ENCODE measurements at regions not wholly inside any gene's neighbourhood (a gene's known extent, or its start where the extent isn't known, plus 50 kb on each side); places are given as distances from the start of the nearest gene placed in this dataset.

DNA sequence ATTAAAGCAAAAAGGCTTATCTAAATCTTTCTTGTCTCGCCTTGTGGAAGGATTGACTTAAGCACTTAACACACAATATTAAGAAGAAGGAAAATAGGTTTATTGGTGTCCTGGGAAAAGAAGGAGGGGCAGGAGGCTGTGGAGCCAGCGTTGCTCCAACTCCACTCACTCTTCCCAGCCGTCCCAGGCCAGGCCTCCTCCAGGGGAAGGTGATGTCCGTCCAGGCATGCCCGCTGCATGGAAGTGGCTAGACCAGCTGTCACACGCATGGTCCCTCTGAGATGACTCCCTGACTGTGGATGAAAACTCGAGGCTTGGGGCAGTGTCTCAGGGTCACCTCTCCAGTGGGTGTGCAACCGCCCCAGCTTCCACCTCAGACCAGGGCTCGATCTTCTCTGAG is 281.1 kb downstream of the GALR1 start:
- Histone ChIP-seq H3K4me2 (ENCODE audit: low read depth, low read length) (no peak overlapping the region), H3K9ac (ENCODE audit: insufficient read depth, low read depth, low read length) (no peak overlapping the region), H3K27me3 (ENCODE audit: control insufficient read depth in 1 of 2, insufficient read depth in 2 of 2, low read length in 2 of 2) (no peaks in the 10 kb centered on the region), H4K20me1 (ENCODE audit: insufficient read depth, low read length) (no peaks in the 10 kb centered on the region), H3K27ac (ENCODE audit: extremely low read length, insufficient read depth, low read length) (no peak overlapping the region), H3K36me3 (replicated peaks in 1 of 2; ENCODE audit: control insufficient read depth in 1 of 2, insufficient read depth in 2 of 2, low read length in 2 of 2) (no peaks in the 10 kb centered on the region), H3K79me2 (ENCODE audit: insufficient read depth, low read length) (no peaks in the 10 kb centered on the region), H3K4me1 (ENCODE audit: insufficient read depth, low read length) (no peaks in the 10 kb centered on the region), H3K4me3 (replicated peaks in 1 of 3; ENCODE audit: insufficient read depth in 1 of 3, low read depth in 2 of 3, low read length in 3 of 3) (no peak overlapping the region), H3K9me3 (ENCODE audit: low read length) (no peaks in the 10 kb centered on the region), H2AFZ (ENCODE audit: low read length) (no peak overlapping the region)
- WGBS (ENCODE audit: low lambda C conversion rate) = 8% methylated on average over 8 of the region's 9 CpGs
- BruUV-seq (replicated peaks) = no TSS peak
- POLR2A ChIA-PET = no interaction called here
- TF ChIP-seq YEATS4 (CRISPR knock-in tag; IDR thresholded peaks at IDR 0.05; ENCODE audit: borderline replicate concordance) = no peak
- no peak for TF ChIP-seq ZNF235 (CRISPR knock-in tag; IDR thresholded peaks at IDR 0.05; ENCODE audit: borderline replicate concordance)
- TF ChIP-seq ZNF414 (CRISPR knock-in tag; IDR thresholded peaks at IDR 0.05) = no peak
- TF ChIP-seq ZNF274 (CRISPR knock-in tag; IDR thresholded peaks at IDR 0.05) = no peak
- TF ChIP-seq ZNF205 (CRISPR knock-in tag; IDR thresholded peaks at IDR 0.05) = no peak
- no peak for TF ChIP-seq TBX2 (CRISPR knock-in tag; IDR thresholded peaks at IDR 0.05; ENCODE audit: borderline replicate concordance)
- TF ChIP-seq ZNF136 (CRISPR knock-in tag; IDR thresholded peaks at IDR 0.05; ENCODE audit: low read depth) = no peak
- no peak for TF ChIP-seq ATF1 (CRISPR knock-in tag; IDR thresholded peaks at IDR 0.05)
- no peak for TF ChIP-seq ZNF317 (CRISPR knock-in tag; IDR thresholded peaks at IDR 0.05)
- no peak for TF ChIP-seq GABPA (IDR thresholded peaks at IDR 0.05; ENCODE audit: low read depth, low read length)
- TF ChIP-seq GABPA (CRISPR knock-in tag; IDR thresholded peaks at IDR 0.05; ENCODE audit: low read depth) = no peak
- no peak for TF ChIP-seq MEIS2 (CRISPR knock-in tag; IDR thresholded peaks at IDR 0.05)
- no peak for TF ChIP-seq CREBL2 (CRISPR knock-in tag; IDR thresholded peaks at IDR 0.05; ENCODE audit: borderline replicate concordance)
- TF ChIP-seq EZH2 (conservative IDR thresholded peaks at IDR 0.05; ENCODE audit: low read depth, low read length) = no peak
- no peak for TF ChIP-seq MBNL3 (CRISPR knock-in tag; conservative IDR thresholded peaks at IDR 0.05)
- no peak for TF ChIP-seq MXD1 (CRISPR knock-in tag; IDR thresholded peaks at IDR 0.05)
- no peak for TF ChIP-seq RBM22 (optimal IDR thresholded peaks at IDR 0.05; ENCODE audit: low read length)
- DNase-seq (ENCODE audit: low spot score) (no peak), FAIRE-seq (no peak), ATAC-seq (no peak)
- CTCF ChIA-PET (ENCODE audit: low intra/inter-chr PET ratio, low total read pairs) = no interaction called here
- intact Hi-C loops (cut with micrococcal nuclease; ENCODE audit: unreplicated experiment) (no loop called here), in situ Hi-C loops (cut with HindIII; ENCODE audit: extremely low pct_ligation_motif_present, low pct_unique_long_range_greater_than_20kb) (no loop called here)

Data from HepG2 (cell line).